IMR-90 (cell line): ENCODE measurements at regions not wholly inside any gene's neighbourhood (a gene's known extent, or its start where the extent isn't known, plus 50 kb on each side); places are given as distances from the start of the nearest gene placed in this dataset.

Experiments
- ATAC-seq: fragments of 200-7000 bp; cut with Tn5 transposase; 2 replicates; pipeline ENCODE4 v1.9.1; 2020; ENCODE audit warnings: low read depth, mild to moderate bottlenecking, moderate library complexity
- BruUV-seq: library from RNA; stranded (reverse); fragments of 400-500 nt; replicated peaks from 2 replicates; lab custom pipeline; 2021; lab: Mats Ljungman, UMichigan
- CTCF ChIA-PET: fragments of 300-600 bp; formaldehyde crosslinking; extraction: SDS; loops from one replicate; lab custom pipeline; 2021; ENCODE audit warnings: antibody characterized with exemption; lab: Yijun Ruan, JAX
- POLR2A ChIA-PET: fragments of 300-600 bp; sonication (Branson Sonifier 250); formaldehyde crosslinking; loops from one replicate; lab custom pipeline; 2022; ENCODE audit warnings: antibody characterized with exemption; ENCODE audit not compliant: unreplicated experiment; lab: Charles Lee
- DNase-seq: peaks from one replicate; pipeline ENCODE4 v3.0.0; 2013
- H2AFZ ChIP-seq: replicated peaks from 2 replicates; pipeline ENCODE3; 2013; ENCODE audit warnings: low read length, mild to moderate bottlenecking; ENCODE audit not compliant: poor library complexity
- H2AK5ac ChIP-seq: 2 replicates; pipeline ENCODE4 v1.6.1; 2013; ENCODE audit warnings: low read depth, low read length, inconsistent platforms
- H2AK9ac ChIP-seq: replicated peaks from 2 replicates; pipeline ENCODE3; 2013; ENCODE audit warnings: mild to moderate bottlenecking, low read depth, low read length, moderate library complexity; ENCODE audit not compliant: poor library complexity
- H2BK120ac ChIP-seq: 2 replicates; pipeline ENCODE4 v1.6.1; 2013; ENCODE audit warnings: low read depth, low read length, inconsistent platforms
- H2BK15ac ChIP-seq: 3 replicates; pipeline ENCODE4 v1.6.1; 2013; ENCODE audit warnings: low read depth, low read length, inconsistent platforms
- H2BK20ac ChIP-seq: 2 replicates; pipeline ENCODE4 v1.6.1; 2013; ENCODE audit warnings: low read depth, mild to moderate bottlenecking, inconsistent platforms, low read length, moderate library complexity
- H2BK5ac ChIP-seq: 2 replicates; pipeline ENCODE4 v1.6.1; 2013; ENCODE audit warnings: mild to moderate bottlenecking, low read depth, low read length, inconsistent platforms; ENCODE audit not compliant: poor library complexity, severe bottlenecking
- H3K14ac ChIP-seq: replicated peaks from 2 replicates; pipeline ENCODE4 v1.6.1; 2013; ENCODE audit warnings: low read depth, low read length, inconsistent platforms
- H3K18ac ChIP-seq: 2 replicates; pipeline ENCODE4 v1.6.1; 2013; ENCODE audit warnings: low read depth, low read length, control low read depth
- H3K23ac ChIP-seq: 2 replicates; pipeline ENCODE4 v1.6.1; 2013; ENCODE audit warnings: low read depth, low read length, inconsistent platforms
- H3K27ac ChIP-seq: 2 replicates; pipeline ENCODE4 v1.5.1; 2013; ENCODE audit warnings: mild to moderate bottlenecking, control low read depth, low read length; ENCODE audit not compliant: insufficient read depth
- H3K27me3 ChIP-seq: 2 replicates; pipeline ENCODE4 v1.6.1; 2013; ENCODE audit warnings: low read length; ENCODE audit not compliant: control insufficient read depth, insufficient read depth
- H3K36me3 ChIP-seq: 2 replicates; pipeline ENCODE4 v1.6.1; 2013; ENCODE audit warnings: low read length, mixed read lengths; ENCODE audit not compliant: control insufficient read depth, insufficient read depth
- H3K4ac ChIP-seq: 2 replicates; pipeline ENCODE4 v1.6.1; 2013; ENCODE audit warnings: low read depth, low read length, inconsistent platforms
- H3K4me1 ChIP-seq: 2 replicates; pipeline ENCODE4 v1.6.1; 2013; ENCODE audit warnings: low read length, mixed read lengths; ENCODE audit not compliant: control insufficient read depth, insufficient read depth
- H3K4me2 ChIP-seq: 2 replicates; pipeline ENCODE4 v1.6.1; 2013; ENCODE audit warnings: low read depth, mild to moderate bottlenecking, control low read depth, low read length, moderate library complexity
- H3K4me3 ChIP-seq: 2 replicates; pipeline ENCODE4 v1.5.1; 2013; ENCODE audit warnings: low read depth, mild to moderate bottlenecking, control low read depth, low read length, moderate library complexity; ENCODE audit not compliant: insufficient read depth
- H3K56ac ChIP-seq: 2 replicates; pipeline ENCODE4 v1.6.1; 2013; ENCODE audit warnings: low read length, inconsistent platforms; ENCODE audit not compliant: insufficient read depth; ENCODE audit errors: extremely low read depth
- H3K79me1 ChIP-seq, 2 experiments: 2 replicates each; pipeline ENCODE4 v1.6.1; 2013; ENCODE audit warnings: low read length in 2 of 2, inconsistent platforms in 1 of 2, low read depth in 1 of 2
- H3K9ac ChIP-seq: 2 replicates; pipeline ENCODE4 v1.6.1; 2013; ENCODE audit warnings: low read depth, low read length, control low read depth
- H3K9me1 ChIP-seq: 2 replicates; pipeline ENCODE4 v1.6.1; 2013; ENCODE audit warnings: low read length, inconsistent platforms; ENCODE audit not compliant: insufficient read depth
- H3K9me3 ChIP-seq: 2 replicates; pipeline ENCODE4 v1.6.1; 2013; ENCODE audit warnings: low read length; ENCODE audit not compliant: control insufficient read depth, insufficient read depth
- H4K20me1 ChIP-seq: 2 replicates; pipeline ENCODE4 v1.6.1; 2013; ENCODE audit warnings: low read length, inconsistent platforms; ENCODE audit not compliant: insufficient read depth
- H4K5ac ChIP-seq: 2 replicates; pipeline ENCODE4 v1.6.1; 2013; ENCODE audit warnings: mild to moderate bottlenecking, low read depth, low read length, control low read depth
- H4K8ac ChIP-seq, 2 experiments: 2 replicates each; pipeline ENCODE4 v1.6.1; 2013; ENCODE audit warnings: low read depth in 2 of 2, low read length in 2 of 2, control low read depth in 1 of 2, inconsistent platforms in 1 of 2
- H4K91ac ChIP-seq: 2 replicates; pipeline ENCODE4 v1.6.1; 2013; ENCODE audit warnings: low read depth, low read length, inconsistent platforms; ENCODE audit not compliant: insufficient read depth
- BHLHE40 ChIP-seq: fragments of 150-350 bp; IDR thresholded peaks from 2 replicates; pipeline ENCODE4 v1.6.1; 2016; ENCODE audit warnings: mild to moderate bottlenecking, low read depth, low read length
- FOS ChIP-seq: fragments of 150-350 bp; IDR thresholded peaks from 2 replicates; pipeline ENCODE4 v1.6.1; 2016; ENCODE audit warnings: low read depth, low read length
- MAZ ChIP-seq: IDR thresholded peaks from 2 replicates; pipeline ENCODE4 v1.6.1; 2012; ENCODE audit warnings: low read depth, mild to moderate bottlenecking, low read length, improper control_type of control experiment, moderate library complexity, borderline replicate concordance
- MXI1 ChIP-seq: IDR thresholded peaks from 2 replicates; pipeline ENCODE4 v1.6.1; 2012; ENCODE audit warnings: low read depth, mild to moderate bottlenecking, low read length, moderate library complexity, borderline replicate concordance
- RCOR1 ChIP-seq: IDR thresholded peaks from 2 replicates; pipeline ENCODE4 v1.6.1; 2012; ENCODE audit warnings: mild to moderate bottlenecking, low read length, improper control_type of control experiment; ENCODE audit not compliant: insufficient replicate concordance
- SMC3 ChIP-seq: fragments of 150-350 bp; IDR thresholded peaks from 2 replicates; pipeline ENCODE4 v1.6.1; 2016; ENCODE audit warnings: low read depth, mild to moderate bottlenecking, antibody characterized with exemption, low read length, moderate library complexity
- USF2 ChIP-seq: fragments of 150-350 bp; IDR thresholded peaks from 2 replicates; pipeline ENCODE4 v1.6.1; 2017; ENCODE audit warnings: mild to moderate bottlenecking, antibody characterized with exemption, low read length, low read depth
- WGBS, 2 experiments: methylation state at CpG; one replicate each; pipeline versions ENCODE4 v1.1.5 to v1.1.7; 2013; ENCODE audit warnings: missing lambda C conversion rate in 2 of 2; ENCODE audit not compliant: insufficient read length in 1 of 2; ENCODE audit errors: extremely low coverage in 2 of 2; 5-methylcytosine and 5-hydroxymethylcytosine counted together
- dilution Hi-C: fragments of 300-500 bp; cut with HindIII; formaldehyde crosslinking; loops from one replicate; pipeline ENCODE4 v1.14.3; 2018; ENCODE audit warnings: low sequenced_read_pairs; ENCODE audit not compliant: unreplicated experiment
- in situ Hi-C: fragments of 300-500 bp; cut with MboI; formaldehyde crosslinking; loops from 3 replicates; pipeline ENCODE4 v1.14.3; 2019; ENCODE audit warnings: low sequenced_read_pairs, inconsistent platforms, mixed read lengths
- intact Hi-C: fragments of 100-400 bp; cut with micrococcal nuclease; formaldehyde crosslinking; loops from 2 replicates; pipeline ENCODE4 v1.10.0; 2022
- TF ChIP-seq, protein P1 (sequence below): conservative IDR thresholded peaks from 2 replicates; pipeline ENCODE4 v1.5.1; 2012; ENCODE audit warnings: mild to moderate bottlenecking, low read depth, low read length, improper control_type of control experiment

DNA sequence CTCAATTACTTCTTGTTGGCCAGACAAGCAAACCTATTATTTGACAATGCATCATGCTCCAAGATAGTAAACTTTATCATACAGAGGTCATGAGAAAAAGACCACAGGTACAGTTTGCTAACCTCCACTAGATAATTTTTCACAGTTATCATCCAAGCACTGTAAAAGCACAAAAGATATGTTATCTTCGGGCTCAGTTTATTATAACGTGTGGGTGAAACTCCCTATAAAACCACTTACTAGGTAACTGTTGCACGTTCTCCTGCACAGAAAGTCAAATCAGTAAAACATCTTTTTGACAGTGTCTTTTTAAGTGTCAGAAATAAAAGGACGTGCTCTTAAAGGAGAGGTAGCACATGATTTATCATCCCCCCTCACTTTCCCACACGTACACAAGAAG lies 94.7 kb upstream of the BCL11A start:
- Histone ChIP-seq H2AFZ (no peak overlapping the region), H4K8ac (no peak overlapping the region), H2AK5ac (no peak overlapping the region), H3K4me3 (no peak overlapping the region), H2BK20ac (no peak overlapping the region), H3K9me1 (no peaks in the 10 kb centered on the region), H3K9ac (no peak overlapping the region), H3K4me2 (no peak overlapping the region), H3K9me3 (no peaks in the 10 kb centered on the region), H2BK15ac (no peak overlapping the region), H4K5ac (no peak overlapping the region), H3K27ac (no peak overlapping the region), H3K23ac (no peak overlapping the region), H3K18ac (no peak overlapping the region), H3K4ac (no peak overlapping the region), H3K36me3 (no peaks in the 10 kb centered on the region), H3K79me1 (no peaks in the 10 kb centered on the region), H4K20me1 (no peaks in the 10 kb centered on the region), H4K91ac (no peak overlapping the region), H3K4me1 (no peaks in the 10 kb centered on the region), H3K56ac (no peak overlapping the region), H3K27me3 (no peaks in the 10 kb centered on the region; the same call in none of the 2 replicates), H2BK120ac (no peak overlapping the region), H3K14ac (no peak overlapping the region), H2AK9ac (no peak overlapping the region), H2BK5ac (no peak overlapping the region)
- ChIA-PET CTCF (no interaction called here), POLR2A (no interaction called here)
- in situ Hi-C loops, result no loop called here
- dilution Hi-C loops, result no loop called here
- no peak for ATAC-seq
- BruUV-seq, result no TSS peak
- no peak for DNase-seq
- no CpG with 5 or more reads among the region's 5 CpGs for WGBS, 2 experiments
- TF ChIP-seq MXI1 (no peak), MAZ (no peak), FOS (no peak), USF2 (no peak), RCOR1 (no peak), BHLHE40 (no peak), SMC3 (no peak)
- TF ChIP-seq, protein P1, sequence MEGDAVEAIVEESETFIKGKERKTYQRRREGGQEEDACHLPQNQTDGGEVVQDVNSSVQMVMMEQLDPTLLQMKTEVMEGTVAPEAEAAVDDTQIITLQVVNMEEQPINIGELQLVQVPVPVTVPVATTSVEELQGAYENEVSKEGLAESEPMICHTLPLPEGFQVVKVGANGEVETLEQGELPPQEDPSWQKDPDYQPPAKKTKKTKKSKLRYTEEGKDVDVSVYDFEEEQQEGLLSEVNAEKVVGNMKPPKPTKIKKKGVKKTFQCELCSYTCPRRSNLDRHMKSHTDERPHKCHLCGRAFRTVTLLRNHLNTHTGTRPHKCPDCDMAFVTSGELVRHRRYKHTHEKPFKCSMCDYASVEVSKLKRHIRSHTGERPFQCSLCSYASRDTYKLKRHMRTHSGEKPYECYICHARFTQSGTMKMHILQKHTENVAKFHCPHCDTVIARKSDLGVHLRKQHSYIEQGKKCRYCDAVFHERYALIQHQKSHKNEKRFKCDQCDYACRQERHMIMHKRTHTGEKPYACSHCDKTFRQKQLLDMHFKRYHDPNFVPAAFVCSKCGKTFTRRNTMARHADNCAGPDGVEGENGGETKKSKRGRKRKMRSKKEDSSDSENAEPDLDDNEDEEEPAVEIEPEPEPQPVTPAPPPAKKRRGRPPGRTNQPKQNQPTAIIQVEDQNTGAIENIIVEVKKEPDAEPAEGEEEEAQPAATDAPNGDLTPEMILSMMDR, result no peak
- intact Hi-C loops, result no loop called here
